GM11168 (cell line): ENCODE measurements at regions not wholly inside any gene's neighbourhood (a gene's known extent, or its start where the extent isn't known, plus 50 kb on each side); places are given as distances from the start of the nearest gene placed in this dataset.

ENCODE experiments used
- in situ Hi-C: fragments of 300-500 bp; cut with MboI; formaldehyde crosslinking; loops from one replicate; pipeline ENCODE4 v1.12.0; 2022; ENCODE audit warnings: low sequenced_read_pairs; ENCODE audit not compliant: unreplicated experiment

GRCh38 chr10:43872644-43873043 lies 224.0 kb upstream of the ZNF32 start:
- in situ Hi-C loops, result no loop called here

DNA sequence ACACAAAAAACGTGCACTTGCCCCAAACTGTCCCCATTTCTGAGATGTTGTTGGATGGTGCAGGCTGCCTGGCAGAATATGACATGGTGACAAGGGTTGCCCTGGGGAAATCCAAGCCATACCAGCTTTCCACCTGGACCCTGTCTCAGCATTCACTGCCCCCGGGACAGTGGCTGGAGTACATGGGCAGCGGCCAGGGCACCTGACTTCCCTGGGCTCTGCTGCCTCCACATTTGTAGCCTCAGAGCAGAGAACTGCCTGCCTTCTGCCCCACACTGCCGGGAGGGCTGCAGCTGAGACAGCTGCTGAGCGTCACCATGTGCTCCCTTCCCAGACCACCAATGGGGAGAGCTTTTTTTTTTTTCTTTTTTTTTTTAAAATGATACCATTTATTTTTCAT lies 222.9 kb upstream of the ZNF32 start:
- in situ Hi-C loops, result no loop called here

- in situ Hi-C loops, result no loop called here
Measured at GRCh38 chr10:43870968-43871439, 222.3 kb upstream of the ZNF32 start.

DNA sequence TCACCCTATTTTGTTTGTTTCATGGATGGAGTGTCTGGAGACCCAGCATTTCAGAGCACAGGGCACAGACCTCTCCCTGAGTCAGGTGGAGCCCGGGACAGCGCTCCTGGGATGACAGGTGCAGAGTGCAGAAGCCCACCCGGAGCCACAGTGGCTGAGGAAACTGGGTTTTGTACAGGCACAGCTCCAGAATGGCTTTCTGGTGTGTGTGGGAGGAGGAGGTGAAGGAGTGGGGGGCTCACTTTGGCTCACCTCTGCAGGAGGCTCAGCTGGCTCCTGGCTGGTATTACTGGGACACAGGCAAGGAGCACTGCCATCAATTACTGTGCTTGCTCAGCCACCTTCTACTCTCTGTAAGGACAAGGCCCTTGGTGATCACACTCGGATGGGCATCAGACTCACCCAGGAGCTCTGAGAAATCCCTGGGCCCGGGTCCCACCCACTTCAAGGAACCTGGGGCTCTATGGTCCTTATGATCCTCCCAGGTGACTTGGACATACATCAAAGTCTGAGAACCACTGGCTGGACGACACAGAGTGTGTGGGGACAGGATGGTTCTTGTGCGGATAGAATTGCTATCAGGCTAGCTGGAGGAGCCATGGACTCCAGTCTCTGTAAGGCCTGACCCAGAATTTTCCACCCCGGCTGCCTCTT lies 221.1 kb upstream of the ZNF32 start:
- in situ Hi-C loops, result no loop called here

GRCh38 chr10:43868952-43869351 lies 220.3 kb upstream of the ZNF32 start:
- in situ Hi-C loops, result no loop called here

DNA sequence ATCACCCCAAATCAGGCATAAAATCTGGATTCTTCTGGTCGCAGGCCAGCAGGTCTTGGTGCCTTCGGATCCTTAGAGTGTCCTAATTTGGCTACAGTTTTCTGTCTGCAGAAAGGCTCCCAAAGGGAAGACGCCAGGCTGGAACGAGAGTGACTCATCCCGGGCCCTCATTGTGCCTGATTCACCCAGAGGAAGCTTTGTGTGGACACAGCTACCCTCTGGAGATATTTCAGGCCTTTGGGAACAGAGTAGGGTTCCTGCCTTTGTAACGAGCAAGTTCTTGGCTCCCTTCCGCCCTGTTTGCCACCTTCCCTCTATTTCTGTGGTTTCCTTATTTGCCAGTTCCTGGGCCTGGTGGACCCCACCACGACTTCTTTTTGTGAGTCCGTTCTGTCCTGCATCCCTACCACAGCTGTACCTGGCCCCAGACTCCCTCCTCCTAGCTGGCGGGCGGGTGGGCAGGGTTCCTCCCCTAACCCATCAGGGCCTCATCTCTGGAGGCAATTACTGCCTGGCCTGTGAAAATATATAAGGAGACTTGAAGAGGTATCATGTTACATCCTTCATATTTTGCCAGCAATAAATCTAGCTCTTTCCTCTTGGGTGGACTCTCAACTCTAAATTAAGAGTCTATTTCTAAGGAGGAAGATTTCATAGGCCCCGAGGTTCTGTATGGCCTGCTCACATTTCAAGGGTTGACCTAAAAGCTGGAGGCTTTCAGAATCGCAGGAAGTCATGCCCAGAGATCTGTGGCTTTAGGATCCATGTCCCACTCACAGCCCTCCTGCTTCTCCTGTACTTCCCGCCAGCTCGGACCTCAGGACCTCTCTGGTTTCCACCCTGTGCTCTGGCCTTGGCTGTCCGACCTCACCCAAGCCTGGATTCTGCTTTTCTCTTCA lies 219.2 kb upstream of the ZNF32 start:
- in situ Hi-C loops, result no loop called here

- in situ Hi-C loops, result no loop called here
Measured at GRCh38 chr10:43867113-43867512, 218.4 kb upstream of the ZNF32 start.

- in situ Hi-C loops, result no loop called here
Measured at GRCh38 chr10:43866712-43867111, 218.0 kb upstream of the ZNF32 start.

DNA sequence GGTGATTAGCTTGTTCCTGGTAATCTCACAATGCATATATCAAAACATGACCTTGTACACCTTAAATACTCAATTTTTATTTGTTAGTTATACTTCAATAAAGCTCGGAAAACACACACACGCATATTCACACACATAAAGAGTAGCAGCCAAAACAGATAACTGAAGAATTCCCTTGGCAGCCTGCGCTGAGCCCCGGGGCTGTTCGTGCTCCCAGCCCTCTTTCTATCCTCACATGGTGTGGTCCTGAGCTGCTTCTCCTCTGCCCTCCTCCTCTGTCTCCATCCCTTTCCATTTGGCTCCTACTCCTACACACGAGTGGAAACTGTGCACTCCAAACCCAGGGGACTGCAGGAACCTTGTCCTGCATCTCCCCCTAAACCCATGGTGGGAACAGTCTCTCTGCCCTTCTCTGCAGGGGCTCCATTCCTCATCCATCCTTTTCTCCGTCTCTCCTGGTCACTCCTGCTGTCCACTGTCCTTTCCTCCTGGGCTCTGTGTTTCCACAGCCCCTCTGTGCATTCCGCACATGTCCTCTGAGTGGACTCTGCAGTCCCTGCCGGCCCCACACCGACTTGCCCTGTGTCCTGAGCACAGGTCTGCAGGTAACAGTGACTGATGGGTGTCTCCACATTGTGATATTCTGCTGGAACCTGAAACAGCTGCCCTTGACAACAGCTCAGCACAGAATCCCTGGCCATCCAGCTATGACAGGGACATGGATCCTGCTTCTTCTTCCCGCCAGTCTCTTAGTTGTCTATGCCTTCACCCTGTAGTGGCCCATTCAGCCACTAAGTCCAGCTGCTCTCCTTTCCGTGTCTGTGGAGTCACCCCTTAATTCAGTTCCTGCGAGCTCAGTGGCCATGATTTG lies 216.8 kb upstream of the ZNF32 start:
- in situ Hi-C loops, result no loop called here

DNA sequence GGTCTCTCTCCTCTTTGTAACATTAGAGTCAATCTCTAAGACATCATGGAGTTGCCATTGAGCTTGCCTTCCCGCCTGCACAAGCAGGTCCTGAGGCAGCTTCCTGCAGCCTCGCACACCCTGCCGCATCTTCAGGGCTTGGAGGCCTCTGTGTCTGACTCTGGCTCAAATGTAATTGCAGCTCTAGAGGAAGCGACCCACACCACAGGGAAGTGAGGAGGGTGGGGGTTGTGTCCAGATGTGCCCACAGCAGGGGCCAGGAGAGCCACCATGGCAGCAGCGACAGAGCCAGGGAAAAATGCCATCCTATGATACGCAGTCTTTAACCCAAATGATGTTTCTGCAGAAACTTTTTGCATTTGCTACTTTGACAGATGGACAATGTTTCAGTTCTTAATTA lies 216.0 kb upstream of the ZNF32 start:
- in situ Hi-C loops, result no loop called here

DNA sequence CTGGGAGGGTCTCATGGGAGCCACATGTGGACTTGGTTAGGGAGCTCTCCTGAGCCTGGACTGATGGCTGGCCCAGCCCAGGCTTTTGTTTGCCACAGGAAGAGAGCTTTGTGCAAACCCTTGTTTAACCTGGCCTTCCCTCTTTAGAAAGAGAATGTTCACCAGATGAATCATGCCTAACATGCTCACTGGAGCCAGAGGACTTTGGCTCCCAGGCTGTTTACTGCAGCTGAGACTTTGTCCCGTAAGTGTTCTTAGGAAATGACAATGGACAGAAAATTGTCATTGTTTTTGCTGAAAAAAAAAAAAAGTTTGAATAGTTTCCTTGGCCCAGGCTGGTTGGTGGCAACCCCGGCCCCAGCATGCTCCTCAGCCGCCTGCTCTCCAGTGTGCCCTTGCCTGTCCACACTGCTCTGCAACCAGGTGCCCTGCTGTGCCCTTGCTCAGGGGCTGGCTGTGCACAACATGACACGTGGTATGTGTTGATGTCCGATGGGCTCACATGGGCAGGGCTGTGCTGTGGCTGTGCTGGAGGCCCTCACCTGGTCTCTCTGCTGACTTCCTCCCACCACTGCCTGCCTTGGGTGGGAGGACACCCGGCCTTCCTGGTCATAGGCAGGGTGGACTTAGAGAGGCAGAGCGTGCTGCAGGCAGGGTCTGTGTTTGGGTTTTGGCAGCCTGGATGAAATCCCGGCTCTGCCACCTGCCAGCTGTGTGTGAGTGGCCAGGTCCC lies 215.3 kb upstream of the ZNF32 start:
- in situ Hi-C loops, result no loop called here

GRCh38 chr10:43863270-43863669 lies 214.6 kb upstream of the ZNF32 start:
- in situ Hi-C loops, result no loop called here

DNA sequence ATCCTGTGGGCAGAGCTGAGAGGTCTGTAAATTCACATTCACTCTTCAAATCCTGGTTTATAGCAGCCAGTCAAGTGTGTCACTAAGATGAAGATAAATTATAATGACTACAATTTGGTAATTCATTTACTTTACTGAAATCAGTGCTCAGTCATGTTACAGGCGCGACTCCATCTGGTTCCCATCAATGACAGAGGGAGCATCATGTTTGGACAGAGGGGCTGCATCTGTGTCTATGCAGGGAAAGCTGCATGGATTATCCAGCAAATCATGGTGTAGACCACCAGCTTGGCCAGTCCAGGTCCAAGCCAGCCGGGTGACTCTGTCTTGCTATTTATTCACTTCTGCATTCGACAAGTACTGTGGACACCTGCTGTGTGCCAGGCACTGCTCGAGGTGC lies 214.1 kb upstream of the ZNF32 start:
- in situ Hi-C loops, result no loop called here

GRCh38 chr10:43861966-43862751 lies 213.5 kb upstream of the ZNF32 start:
- in situ Hi-C loops, result no loop called here

GRCh38 chr10:43859016-43859525 lies 210.4 kb upstream of the ZNF32 start:
- in situ Hi-C loops, result no loop called here

GRCh38 chr10:43857931-43858315 lies 209.2 kb upstream of the ZNF32 start:
- in situ Hi-C loops, result no loop called here

- in situ Hi-C loops, result no loop called here
Measured at GRCh38 chr10:43857206-43857930, 208.7 kb upstream of the ZNF32 start.

DNA sequence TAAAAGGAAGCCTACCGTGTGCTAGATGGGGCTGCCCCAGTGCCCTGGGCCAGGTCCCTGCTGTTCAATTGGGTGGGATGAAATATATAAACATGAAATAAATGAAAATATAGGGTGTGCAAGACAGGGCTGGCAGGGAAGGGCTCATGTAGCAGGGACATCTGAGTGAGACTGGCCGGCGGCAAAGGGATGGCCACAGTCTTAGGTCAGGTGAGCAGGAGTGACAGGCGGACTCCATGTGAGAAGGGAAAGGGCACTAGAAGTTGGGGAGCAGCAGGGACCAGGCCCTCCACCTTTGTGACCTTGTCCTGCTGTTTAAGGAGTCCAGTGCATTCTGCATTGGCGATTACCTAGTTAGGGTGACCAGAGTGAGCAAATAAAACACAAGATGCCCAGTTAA lies 207.6 kb upstream of the ZNF32 start:
- in situ Hi-C loops, result no loop called here
